ENCODE measurements at regions not wholly inside any gene's neighbourhood (a gene's known extent, or its start where the extent isn't known, plus 50 kb on each side); places are given as distances from the start of the nearest gene placed in this dataset.
"Not testable (repeated sequence)": the region's sequence is repeated elsewhere in the genome, so short reads cannot be mapped to it uniquely, and the experiment has no call there.

DNA sequence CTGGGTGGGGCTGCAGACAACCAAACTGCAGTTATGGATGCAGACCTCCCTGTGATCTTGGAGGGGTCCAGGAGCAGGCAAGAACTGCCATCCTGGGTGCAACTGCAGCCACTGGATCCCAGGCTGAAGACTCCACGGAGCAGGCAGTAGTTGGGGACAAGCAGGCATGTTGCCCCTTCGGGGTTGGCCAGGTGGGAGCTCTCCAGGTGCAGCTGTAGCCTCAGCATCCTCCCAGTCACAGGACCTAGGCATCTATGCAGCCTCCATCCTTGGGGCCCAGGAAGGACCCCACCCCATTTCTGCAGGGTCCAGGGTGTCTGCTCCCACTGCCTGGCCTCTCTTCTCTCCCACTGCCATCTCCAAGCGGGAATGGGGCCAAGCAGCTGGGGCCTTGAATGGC lies 322.2 kb upstream of the RBMS3 start:
- no peak for DNase-seq

DNA sequence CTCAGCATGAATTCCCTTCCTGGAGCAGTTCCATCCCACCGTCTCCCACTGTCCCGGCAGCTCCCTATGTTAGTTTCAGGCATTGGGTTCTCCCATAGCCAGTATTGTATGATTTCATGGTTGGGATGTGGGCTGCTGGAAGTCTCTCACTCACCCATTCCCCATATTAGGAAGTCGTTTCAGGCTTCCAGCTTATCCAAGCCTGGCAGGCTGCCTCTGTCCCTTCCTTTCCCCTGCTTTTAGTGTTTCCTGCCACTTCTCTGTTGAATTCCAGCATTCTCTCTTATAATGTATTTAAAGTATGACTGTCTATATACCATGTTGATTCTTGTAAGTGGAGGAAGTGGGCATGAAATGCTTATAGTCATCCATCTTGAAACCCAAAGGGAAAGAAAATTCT lies 309.7 kb upstream of the RBMS3 start:
- DNase-seq = no peak

GRCh38 chr3:28972921-28973320 lies 307.9 kb upstream of the RBMS3 start:
- no peak for DNase-seq

GRCh38 chr3:28973609-28974008 lies 307.3 kb upstream of the RBMS3 start:
- DNase-seq = no peak

- DNase-seq = no peak
These were observed 302.8 kb upstream of the RBMS3 start for GRCh38 chr3:28978092-28978491.

GRCh38 chr3:28980131-28980530 lies 300.7 kb upstream of the RBMS3 start:
- no peak for DNase-seq

GRCh38 chr3:28980631-28981030 lies 300.2 kb upstream of the RBMS3 start:
- no peak for DNase-seq

GRCh38 chr3:28982906-28983305 lies 298.0 kb upstream of the RBMS3 start:
- DNase-seq = no peak

DNA sequence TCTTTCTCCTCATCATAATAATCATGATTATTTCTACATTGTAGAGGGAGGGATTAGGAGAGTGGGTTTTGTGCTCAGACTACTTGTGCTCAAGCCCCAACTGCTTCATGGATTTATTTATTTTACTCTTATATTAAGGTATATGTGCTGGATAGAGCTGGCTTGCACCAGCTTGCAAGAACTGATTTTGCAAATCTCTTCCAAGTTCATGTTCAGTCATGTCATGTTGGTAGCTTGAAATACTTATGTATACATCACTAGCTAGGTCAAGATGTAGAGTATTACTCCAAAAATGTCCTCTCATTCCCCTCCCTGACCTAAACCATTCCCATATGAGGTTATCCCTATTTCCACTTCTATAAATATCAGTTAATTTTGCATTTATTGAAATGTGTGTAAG lies 293.9 kb upstream of the RBMS3 start:
- no peak for DNase-seq

DNA sequence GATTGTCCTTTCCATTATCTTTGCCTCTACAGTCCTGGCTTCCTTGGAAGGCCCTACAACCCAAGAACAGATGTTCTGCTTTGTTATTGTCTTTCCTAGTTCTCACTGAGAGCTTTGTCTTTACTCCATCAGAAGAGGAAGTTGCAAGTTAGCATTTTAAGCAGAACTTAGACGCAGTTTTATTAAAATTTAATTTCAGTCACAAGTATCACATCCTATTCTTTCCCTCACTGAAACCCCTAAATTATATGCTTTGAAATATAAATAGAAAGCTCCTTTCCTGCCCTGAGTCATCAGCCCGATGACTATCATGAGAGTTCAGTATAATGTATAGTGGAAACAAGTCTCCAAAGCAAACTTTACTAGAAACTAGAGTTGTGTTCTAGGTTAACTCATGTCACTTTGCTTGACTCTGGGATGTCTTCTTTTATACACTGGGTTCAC lies 291.2 kb upstream of the RBMS3 start:
- DNase-seq = no peak

GRCh38 chr3:28994161-28994905 lies 286.5 kb upstream of the RBMS3 start:
- no peak for DNase-seq

- no peak for DNase-seq
These were observed 275.8 kb upstream of the RBMS3 start for GRCh38 chr3:29004885-29005599.

GRCh38 chr3:29005862-29006261 lies 275.0 kb upstream of the RBMS3 start:
- no peak for DNase-seq

- peak in 1 of 2 donors; percentile 9 for DNase-seq
These were observed 269.4 kb upstream of the RBMS3 start for GRCh38 chr3:29011441-29011840.

DNA sequence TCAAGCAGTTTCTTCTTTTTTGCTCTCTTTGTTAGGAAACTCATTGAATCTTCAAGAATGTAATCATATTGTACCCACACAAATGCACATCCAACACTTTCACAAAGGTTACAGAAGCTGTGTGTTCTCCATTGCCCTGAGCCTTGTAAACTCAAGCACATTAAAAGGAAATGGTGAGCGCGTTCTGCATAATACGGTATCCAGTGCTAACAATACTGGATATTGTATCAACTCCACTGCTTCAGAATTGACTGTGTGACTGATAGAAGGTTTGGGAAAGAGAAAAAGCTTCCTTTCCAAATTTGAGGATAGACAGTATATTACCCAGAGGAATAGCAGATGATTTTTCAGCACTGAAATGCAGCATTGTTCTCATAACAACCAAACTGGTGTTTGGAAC lies 268.9 kb upstream of the RBMS3 start:
- DNase-seq = no peak

DNA sequence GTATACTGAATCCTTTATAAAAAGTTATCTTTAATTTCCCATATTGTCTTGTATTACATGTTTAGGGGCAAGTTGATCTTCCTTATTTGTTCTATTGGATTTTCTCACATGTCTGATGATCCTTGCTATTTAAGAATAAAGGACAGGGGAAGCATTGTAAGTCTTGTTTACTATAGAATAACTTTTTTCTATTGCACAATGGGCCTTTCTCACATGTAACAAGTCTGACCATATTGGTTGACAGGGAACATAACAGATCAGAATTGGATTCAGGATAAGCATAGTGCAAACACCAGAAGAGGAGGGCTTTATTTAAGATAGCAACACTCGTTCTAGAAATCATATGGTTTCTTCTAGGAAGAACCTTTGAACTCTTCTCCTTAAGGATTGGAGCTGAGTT lies 257.9 kb upstream of the RBMS3 start:
- no peak for DNase-seq

- no peak for DNase-seq
These were observed 254.6 kb upstream of the RBMS3 start for GRCh38 chr3:29026286-29026685.

- DNase-seq = no peak
These were observed 253.9 kb upstream of the RBMS3 start for GRCh38 chr3:29026959-29027358.

- not testable (repeated sequence) for DNase-seq
These were observed 249.7 kb upstream of the RBMS3 start for GRCh38 chr3:29031175-29031574.

- DNase-seq = no peak
These were observed 247.4 kb upstream of the RBMS3 start for GRCh38 chr3:29033511-29033910.

DNA sequence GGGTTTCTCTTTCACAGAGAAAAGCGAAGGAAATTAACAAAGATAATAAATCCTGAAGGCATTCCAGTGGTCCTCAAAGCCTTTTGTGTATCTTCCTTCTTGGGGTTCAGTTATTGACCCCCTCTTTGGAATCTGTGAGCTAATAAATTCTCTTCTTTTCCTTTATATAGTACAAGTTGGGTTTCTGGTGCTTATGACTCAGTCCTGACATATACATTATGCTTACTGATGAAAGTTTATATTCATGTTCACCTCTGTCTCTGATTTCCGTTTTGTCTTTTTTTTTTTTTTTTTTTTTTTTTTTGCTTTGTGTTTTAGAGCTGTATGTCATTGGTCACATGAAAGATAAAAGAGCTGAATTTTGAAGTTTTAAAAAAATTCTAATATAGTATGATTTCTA lies 230.7 kb upstream of the RBMS3 start:
- no peak for DNase-seq

GRCh38 chr3:29057326-29057725 lies 223.5 kb upstream of the RBMS3 start:
- no peak for DNase-seq

DNA sequence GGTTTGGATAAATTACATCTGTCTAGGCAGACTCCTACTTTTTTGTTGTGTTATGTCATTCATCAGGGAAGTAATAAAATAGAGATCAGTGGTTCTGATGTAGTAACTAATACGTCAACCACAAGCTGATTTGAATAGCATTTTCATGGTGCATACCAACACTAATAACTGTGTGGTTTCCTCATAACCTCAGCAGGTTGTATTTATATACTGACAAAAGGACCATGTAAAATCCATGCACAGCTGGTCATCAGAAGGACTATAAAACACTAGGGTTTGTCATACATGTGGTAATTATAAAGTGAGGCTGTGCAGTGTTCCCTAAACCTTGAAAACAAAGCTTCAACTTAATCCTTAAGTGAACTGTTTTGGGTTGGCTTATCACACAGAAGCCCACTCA lies 216.8 kb upstream of the RBMS3 start:
- DNase-seq = no peak

GRCh38 chr3:29065211-29065785 lies 215.6 kb upstream of the RBMS3 start:
- peak; percentile 25 to 47 for DNase-seq
